GM10248 (cell line): ENCODE measurements at regions not wholly inside any gene's neighbourhood (a gene's known extent, or its start where the extent isn't known, plus 50 kb on each side); places are given as distances from the start of the nearest gene placed in this dataset.

Source experiments
- CTCF ChIA-PET: fragments of 300-600 bp; sonication (Branson Sonifier 250); formaldehyde crosslinking; extraction: SDS; loops from one replicate; lab custom pipeline; 2021; ENCODE audit warnings: antibody characterized with exemption; lab: Yijun Ruan, JAX
- POLR2A ChIA-PET: fragments of 350-650 bp; sonication (Branson Sonifier 250); formaldehyde crosslinking; extraction: SDS; loops from one replicate; lab custom pipeline; 2020; ENCODE audit warnings: antibody characterized with exemption; lab: Yijun Ruan, JAX
- DNase-seq: peaks from one replicate; pipeline ENCODE4 v3.0.0; 2012; ENCODE audit errors: extremely low spot score
- CTCF ChIP-seq: IDR thresholded peaks from 2 replicates; pipeline ENCODE4 v1.5.1; 2012; ENCODE audit warnings: mild to moderate bottlenecking, low read depth; ENCODE audit errors: extremely low read depth, missing control alignments, control extremely low read depth

- TF ChIP-seq CTCF = no peak
- ChIA-PET POLR2A (no interaction called here), CTCF (interaction anchor here (1.0 kb wide), 1 partner anchor 249 kb away, joined by 3 read pairs; no protein-coding TSS in a partner anchor)
- DNase-seq = no peak
Measured at GRCh38 chr3:13202744-13203397, 129.6 kb upstream of the IQSEC1 start.

- ChIA-PET POLR2A (no interaction called here), CTCF (interaction anchor here (0.8 to 1.8 kb wide), 3 partner anchors 28 to 251 kb away, joined by 3 to 15 read pairs (median 6); no protein-coding TSS in a partner anchor)
- TF ChIP-seq CTCF = no peak
- no peak for DNase-seq
Measured at GRCh38 chr3:13201851-13202250, 128.6 kb upstream of the IQSEC1 start.

GRCh38 chr3:13200946-13201345 is 127.7 kb upstream of the IQSEC1 start:
- POLR2A ChIA-PET = interaction anchor here (0.6 kb wide), 1 partner anchor 575 kb away, joined by 3 read pairs; no protein-coding TSS in a partner anchor
- CTCF ChIA-PET = interaction anchor here (0.8 to 1.8 kb wide), 4 partner anchors 29 to 260 kb away, joined by 3 to 15 read pairs (median 5); no protein-coding TSS in a partner anchor
- DNase-seq = no peak

GRCh38 chr3:13200465-13200864 is 127.2 kb upstream of the IQSEC1 start:
- TF ChIP-seq CTCF = no peak
- ChIA-PET POLR2A (interaction anchor here (0.6 kb wide), 1 partner anchor 575 kb away, joined by 3 read pairs; no protein-coding TSS in a partner anchor), CTCF (interaction anchor here (1.1 to 1.8 kb wide), 3 partner anchors 29 to 261 kb away, joined by 4 to 15 read pairs (median 6); no protein-coding TSS in a partner anchor)
- no peak for DNase-seq

More at GRCh38 chr3:13200946-13201345, 127.7 kb upstream of the IQSEC1 start:
- TF ChIP-seq CTCF = peak; percentile 15

GRCh38 chr3:13199899-13200451 is 126.7 kb upstream of the IQSEC1 start:
- TF ChIP-seq CTCF = no peak
- ChIA-PET CTCF (interaction anchor here (1.7 kb wide), 1 partner anchor 253 kb away, joined by 15 read pairs; no protein-coding TSS in a partner anchor), POLR2A (no interaction called here)
- DNase-seq = no peak

- TF ChIP-seq CTCF = no peak
- no peak for DNase-seq
- CTCF ChIA-PET = interaction anchor here (0.8 to 1.2 kb wide), 2 partner anchors 17 to 27 kb away, joined by 3 read pairs; no protein-coding TSS in a partner anchor
- POLR2A ChIA-PET = no interaction called here
Measured at GRCh38 chr3:13199006-13199776, 126.0 kb upstream of the IQSEC1 start.
